Mesenchymal stem cell (in vitro differentiated cells and primary cell): ENCODE measurements at regions not wholly inside any gene's neighbourhood (a gene's known extent, or its start where the extent isn't known, plus 50 kb on each side); places are given as distances from the start of the nearest gene placed in this dataset.

Experiments
- DNase-seq: peaks from one replicate; pipeline ENCODE4 v3.0.0-alpha.2; 2013
- H2AFZ ChIP-seq: one replicate; pipeline ENCODE4 v1.6.1; 2013; ENCODE audit warnings: low read depth, mild to moderate bottlenecking, control low read depth, inconsistent platforms, low read length, moderate library complexity
- H2AK5ac ChIP-seq: 2 replicates; pipeline ENCODE4 v1.6.1; 2013; ENCODE audit warnings: low read length, moderate library complexity, mild to moderate bottlenecking, inconsistent platforms; ENCODE audit not compliant: severe bottlenecking
- H2BK120ac ChIP-seq: one replicate; pipeline ENCODE4 v1.6.1; 2013; ENCODE audit warnings: low read depth, mild to moderate bottlenecking, inconsistent platforms, low read length, moderate library complexity
- H2BK12ac ChIP-seq, 2 experiments: one replicate each; pipeline ENCODE4 v1.6.1; 2013; ENCODE audit warnings: inconsistent platforms in 2 of 2, low read length in 2 of 2, mild to moderate bottlenecking in 2 of 2, moderate library complexity in 2 of 2, control low read depth in 1 of 2
- H2BK15ac ChIP-seq: one replicate; pipeline ENCODE4 v1.6.1; 2013; ENCODE audit warnings: mild to moderate bottlenecking, low read depth, inconsistent platforms; ENCODE audit not compliant: poor library complexity, severe bottlenecking
- H2BK5ac ChIP-seq: 2 replicates; pipeline ENCODE4 v1.6.1; 2013; ENCODE audit warnings: low read depth, mild to moderate bottlenecking, low read length, control low read depth, inconsistent platforms; ENCODE audit not compliant: poor library complexity, severe bottlenecking
- H3K14ac ChIP-seq, 2 experiments: one replicate each; pipeline ENCODE4 v1.6.1; 2013; ENCODE audit warnings: inconsistent platforms in 2 of 2, low read length in 2 of 2, control low read depth in 1 of 2, mild to moderate bottlenecking in 1 of 2, moderate library complexity in 1 of 2
- H3K18ac ChIP-seq, 2 experiments: one replicate each; pipeline ENCODE4 v1.6.1; 2013; ENCODE audit warnings: inconsistent platforms in 2 of 2, low read length in 2 of 2, control low read depth in 1 of 2, low read depth in 1 of 2, mild to moderate bottlenecking in 1 of 2
- H3K23ac ChIP-seq, 2 experiments: one replicate each; pipeline ENCODE4 v1.6.1; 2013; ENCODE audit warnings: inconsistent platforms in 2 of 2, low read length in 2 of 2, mild to moderate bottlenecking in 2 of 2, moderate library complexity in 2 of 2, control low read depth in 1 of 2
- H3K27ac ChIP-seq: 2 replicates; pipeline ENCODE4 v1.5.1; 2013; ENCODE audit warnings: mild to moderate bottlenecking, moderate library complexity, low read length, control low read depth, inconsistent platforms; ENCODE audit not compliant: poor library complexity, severe bottlenecking
- H3K27me3 ChIP-seq, 2 experiments: 2 replicates each; pipeline versions ENCODE4 v1.6.1 to v1.7.0; 2013; ENCODE audit warnings: low read length in 2 of 2, mild to moderate bottlenecking in 2 of 2, moderate library complexity in 2 of 2, control low read depth in 1 of 2, inconsistent platforms in 1 of 2; ENCODE audit not compliant: control insufficient read depth in 1 of 2, insufficient read depth in 1 of 2
- H3K36me3 ChIP-seq, 2 experiments: 2 replicates each; pipeline versions ENCODE4 v1.6.1 to v1.7.0; 2013; ENCODE audit warnings: low read length in 2 of 2, control low read depth in 1 of 2, inconsistent platforms in 1 of 2, low read depth in 1 of 2, mild to moderate bottlenecking in 1 of 2; ENCODE audit not compliant: insufficient read depth in 2 of 2, control insufficient read depth in 1 of 2
- H3K4ac ChIP-seq, 2 experiments: one replicate each; pipeline ENCODE4 v1.6.1; 2013; ENCODE audit warnings: inconsistent platforms in 2 of 2, low read length in 2 of 2, mild to moderate bottlenecking in 2 of 2, moderate library complexity in 2 of 2, control low read depth in 1 of 2, low read depth in 1 of 2
- H3K4me1 ChIP-seq: 2 replicates; pipeline ENCODE4 v1.6.1; 2013; ENCODE audit warnings: low read depth, low read length, control low read depth; ENCODE audit not compliant: control insufficient read depth, insufficient read depth
- H3K4me2 ChIP-seq: 2 replicates; pipeline ENCODE4 v1.6.1; 2013; ENCODE audit warnings: low read length, mild to moderate bottlenecking, inconsistent platforms; ENCODE audit not compliant: poor library complexity, severe bottlenecking
- H3K4me3 ChIP-seq, 2 experiments: 2 replicates each; pipeline versions ENCODE4 v1.5.1 to v1.7.0; 2013; ENCODE audit warnings: low read length in 2 of 2, mild to moderate bottlenecking in 2 of 2, control low read depth in 1 of 2, low read depth in 1 of 2; ENCODE audit not compliant: insufficient read depth in 1 of 2
- H3K79me1 ChIP-seq: replicated peaks from 2 replicates; pipeline ENCODE4 v1.6.1; 2013; ENCODE audit warnings: mild to moderate bottlenecking, control low read depth, low read length, inconsistent platforms; ENCODE audit not compliant: poor library complexity, severe bottlenecking
- H3K9ac ChIP-seq: 2 replicates; pipeline ENCODE4 v1.7.0; 2013; ENCODE audit warnings: mild to moderate bottlenecking, low read length, moderate library complexity
- H3K9me3 ChIP-seq: 2 replicates; pipeline ENCODE4 v1.7.0; 2013; ENCODE audit warnings: mild to moderate bottlenecking, low read length; ENCODE audit not compliant: control insufficient read depth
- H4K8ac ChIP-seq: one replicate; pipeline ENCODE4 v1.6.1; 2013; ENCODE audit warnings: inconsistent platforms, mild to moderate bottlenecking, low read length, moderate library complexity
- H4K91ac ChIP-seq: one replicate; pipeline ENCODE4 v1.6.1; 2013; ENCODE audit warnings: mild to moderate bottlenecking, low read length, inconsistent platforms
- WGBS: methylation state at CpG from one replicate; pipeline ENCODE4 v1.1.7; 2013; ENCODE audit warnings: mixed read lengths; 5-methylcytosine and 5-hydroxymethylcytosine counted together

DNA sequence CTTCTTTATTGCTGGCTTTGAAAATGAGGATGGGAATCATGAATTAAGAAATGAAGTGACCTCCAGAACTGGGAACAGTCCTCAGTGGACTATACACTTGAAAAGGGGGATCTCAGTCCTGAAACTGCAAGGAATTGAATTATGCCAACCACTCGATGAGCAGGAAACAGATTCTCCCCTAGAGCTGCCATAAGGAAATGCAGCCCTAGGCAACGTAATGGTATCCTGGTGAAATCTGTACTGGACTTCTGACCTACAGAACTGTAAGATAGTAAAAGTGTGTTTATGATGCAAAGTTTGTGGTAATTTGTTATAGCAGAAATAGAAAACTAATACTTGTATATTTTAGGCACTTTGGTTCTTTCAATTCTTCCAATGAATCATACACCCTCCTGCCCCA is 236.4 kb upstream of the TAC1 start:
- H3K4me1 ChIP-seq, result no peaks in the 10 kb centered on the region
- H3K4me3 ChIP-seq, result no peak overlapping the region
- WGBS, result 81% methylated on average over 2 of the region's 2 CpGs

DNA sequence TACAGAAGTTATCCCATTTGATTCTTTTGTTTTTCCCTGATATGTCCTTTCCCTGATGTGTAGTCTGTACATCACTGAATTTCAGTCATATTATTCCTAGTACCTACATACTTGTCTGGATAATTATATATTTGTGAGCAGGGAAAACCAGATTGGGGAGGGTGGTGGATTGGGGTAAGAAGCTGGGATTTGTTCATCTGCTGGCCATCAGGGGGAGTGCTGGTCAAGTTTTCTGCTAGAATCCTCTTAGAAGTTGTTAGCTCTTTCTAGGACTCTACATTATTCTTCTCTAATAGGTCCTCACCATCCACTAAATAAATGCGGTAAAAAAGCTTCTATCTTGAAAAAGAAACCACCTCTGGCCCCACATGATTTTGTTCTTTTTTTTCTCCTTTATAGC is 232.7 kb upstream of the TAC1 start:
- H3K79me1 ChIP-seq, result no peaks in the 10 kb centered on the region
- no peak overlapping the region for H3K4me2 ChIP-seq
- no peak overlapping the region for H3K14ac ChIP-seq
- H3K18ac ChIP-seq, result no peak overlapping the region
- H2BK15ac ChIP-seq, result no peak overlapping the region
- no peak overlapping the region for H2AK5ac ChIP-seq
- no peak overlapping the region for H3K9ac ChIP-seq
- H3K4ac ChIP-seq, result no peak overlapping the region
- no peaks in the 10 kb centered on the region for H3K36me3 ChIP-seq
- no peaks in the 10 kb centered on the region for H3K4me1 ChIP-seq
- no peak overlapping the region for H3K27ac ChIP-seq
- no peak overlapping the region for H2AFZ ChIP-seq
- H2BK12ac ChIP-seq, result no peak overlapping the region
- no peak overlapping the region for H2BK120ac ChIP-seq
- no peak for DNase-seq
- H3K9me3 ChIP-seq, result no peaks in the 10 kb centered on the region
- no peak overlapping the region for H4K91ac ChIP-seq
- H4K8ac ChIP-seq, result no peak overlapping the region
- H3K27me3 ChIP-seq, result no peaks in the 10 kb centered on the region
- no peak overlapping the region for H3K4me3 ChIP-seq
- WGBS, result 41% methylated on average over 1 of the region's 1 CpG
- no peak overlapping the region for H3K23ac ChIP-seq
- no peak overlapping the region for H2BK5ac ChIP-seq

More for the DNA sequence above, 236.4 kb upstream of the TAC1 start:
- no peak overlapping the region for H2BK5ac ChIP-seq
- H3K79me1 ChIP-seq, result no peaks in the 10 kb centered on the region
- H3K9me3 ChIP-seq, result no peaks in the 10 kb centered on the region
- H4K8ac ChIP-seq, result no peak overlapping the region
- H3K27ac ChIP-seq, result no peak overlapping the region
- no peak overlapping the region for H2BK120ac ChIP-seq
- DNase-seq, result no peak
- H2AK5ac ChIP-seq, result no peak overlapping the region
- H3K9ac ChIP-seq, result no peak overlapping the region
- H3K18ac ChIP-seq, result no peak overlapping the region
- H2BK15ac ChIP-seq, result no peak overlapping the region
- no peaks in the 10 kb centered on the region for H3K36me3 ChIP-seq
- no peak overlapping the region for H2BK12ac ChIP-seq
- no peak overlapping the region for H3K23ac ChIP-seq
- no peak overlapping the region for H4K91ac ChIP-seq
- no peak overlapping the region for H3K4me2 ChIP-seq
- no peak overlapping the region for H3K4ac ChIP-seq
- no peaks in the 10 kb centered on the region for H3K27me3 ChIP-seq
- no peak overlapping the region for H3K14ac ChIP-seq
- H2AFZ ChIP-seq, result no peak overlapping the region

DNA sequence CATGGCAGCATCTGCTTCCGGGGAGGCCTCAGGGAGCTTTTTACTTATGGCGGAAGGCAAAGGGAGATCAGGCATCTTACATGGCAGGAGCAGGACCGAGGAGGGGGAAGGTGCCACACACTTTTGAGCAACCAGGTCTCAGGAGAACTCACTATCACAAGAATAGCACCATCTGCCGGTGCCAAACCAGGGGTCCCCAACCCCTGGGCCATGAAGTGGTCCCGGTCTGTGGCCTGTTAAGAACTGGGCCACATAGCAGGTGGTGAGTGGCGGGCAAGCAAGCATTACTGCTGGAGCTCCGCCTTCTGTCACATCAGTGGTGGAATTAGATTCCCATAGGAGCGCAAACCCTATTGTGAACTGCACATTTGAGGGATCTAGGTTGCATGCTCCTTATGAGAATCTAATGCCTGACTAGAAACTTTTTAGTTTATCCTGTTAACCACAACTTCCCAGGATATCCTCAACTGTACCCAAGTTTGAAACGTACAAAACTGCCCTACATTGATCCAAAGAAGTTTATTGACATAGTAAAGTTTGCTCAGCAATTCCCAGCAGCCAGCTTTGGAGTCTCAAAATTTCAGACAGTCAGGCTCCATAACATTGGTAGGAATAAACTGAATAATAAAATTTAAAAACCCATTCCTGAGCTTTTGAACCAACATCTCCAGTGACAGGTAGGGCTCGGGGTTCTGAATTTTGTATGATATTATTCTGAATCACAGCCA is 228.4 kb upstream of the TAC1 start:
- Histone ChIP-seq H2BK5ac (no peak overlapping the region), H3K14ac (no peak overlapping the region), H3K27ac (no peak overlapping the region), H3K4me2 (no peak overlapping the region), H3K9ac (no peak overlapping the region), H2BK15ac (no peak overlapping the region), H3K4me3 (no peak overlapping the region), H3K4me1 (no peaks in the 10 kb centered on the region), H4K91ac (no peak overlapping the region), H3K36me3 (no peaks in the 10 kb centered on the region), H3K23ac (no peak overlapping the region), H2BK120ac (no peak overlapping the region), H4K8ac (no peak overlapping the region), H2AK5ac (no peak overlapping the region), H3K18ac (no peak overlapping the region), H2BK12ac (no peak overlapping the region), H3K9me3 (no peaks in the 10 kb centered on the region), H3K79me1 (no peaks in the 10 kb centered on the region), H2AFZ (no peak overlapping the region), H3K4ac (no peak overlapping the region), H3K27me3 (no peaks in the 10 kb centered on the region)
- WGBS, result 74% methylated on average over 9 of the region's 10 CpGs
- DNase-seq, result no peak

DNA sequence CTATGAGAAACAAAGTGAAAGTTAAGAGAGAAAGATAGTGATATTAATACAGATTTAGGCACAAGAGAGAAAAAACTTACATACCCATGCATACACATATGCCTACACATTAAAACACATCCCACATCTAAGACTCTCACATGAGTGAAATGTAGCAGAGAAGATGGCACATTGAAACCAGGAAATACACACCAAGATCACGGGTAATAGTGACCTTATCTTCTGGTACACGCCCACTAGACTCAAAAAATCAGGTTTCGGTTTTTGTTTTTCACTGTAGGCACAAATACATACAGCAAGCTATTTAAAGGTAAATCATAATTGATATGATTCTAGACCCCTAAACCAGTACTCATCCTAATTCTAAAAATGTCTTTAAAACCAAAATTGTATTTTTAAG is 225.2 kb upstream of the TAC1 start:
- H2BK120ac ChIP-seq, result no peak overlapping the region

More for the DNA sequence above, 225.2 kb upstream of the TAC1 start:
- H3K4me2 ChIP-seq, result no peak overlapping the region
- no peak overlapping the region for H3K9ac ChIP-seq
- H3K4me1 ChIP-seq, result no peaks in the 10 kb centered on the region
- no peak overlapping the region for H2AK5ac ChIP-seq
- no peak overlapping the region for H2BK12ac ChIP-seq
- H3K4me3 ChIP-seq, result no peak overlapping the region
- no peak overlapping the region for H3K4ac ChIP-seq
- no peak overlapping the region for H3K14ac ChIP-seq
- 11% methylated on average over 1 of the region's 3 CpGs for WGBS
- no peak overlapping the region for H2BK15ac ChIP-seq
- no peak overlapping the region for H2BK5ac ChIP-seq
- H2AFZ ChIP-seq, result no peak overlapping the region
- H3K27ac ChIP-seq, result no peak overlapping the region
- H4K91ac ChIP-seq, result no peak overlapping the region
- H4K8ac ChIP-seq, result no peak overlapping the region
- no peak overlapping the region for H3K18ac ChIP-seq
- no peak overlapping the region for H3K23ac ChIP-seq
- no peaks in the 10 kb centered on the region for H3K9me3 ChIP-seq
- no peaks in the 10 kb centered on the region for H3K36me3 ChIP-seq
- DNase-seq, result no peak
- no peaks in the 10 kb centered on the region for H3K79me1 ChIP-seq
- no peaks in the 10 kb centered on the region for H3K27me3 ChIP-seq
